GM21390 (cell line): ENCODE measurements at regions not wholly inside any gene's neighbourhood (a gene's known extent, or its start where the extent isn't known, plus 50 kb on each side); places are given as distances from the start of the nearest gene placed in this dataset.

Experiments
- ATAC-seq: cut with Tn5 transposase; IDR thresholded peaks from one replicate; pipeline ENCODE4 v1.9.1; 2021; ENCODE audit not compliant: unreplicated experiment

DNA sequence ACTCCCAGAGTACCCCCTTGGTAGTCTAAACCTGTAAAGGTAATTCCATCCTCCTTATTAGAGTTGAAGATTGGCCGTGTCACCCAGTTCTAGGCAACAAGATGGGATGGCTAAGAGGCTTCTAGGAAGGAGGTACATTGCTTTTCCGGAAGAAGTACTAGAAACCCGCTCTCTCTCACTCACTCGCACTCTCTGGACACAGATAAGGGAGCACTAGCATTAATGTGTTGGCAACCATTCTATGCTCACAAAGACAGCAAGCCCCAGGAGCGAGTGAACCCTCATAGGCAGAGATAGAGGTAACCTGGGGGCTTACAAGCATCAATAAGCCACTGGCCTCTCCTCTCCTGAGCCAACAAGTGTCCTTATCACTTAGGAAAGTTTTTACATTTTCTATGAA is 503.2 kb upstream of the JARID2 start:
- ATAC-seq = no peak

DNA sequence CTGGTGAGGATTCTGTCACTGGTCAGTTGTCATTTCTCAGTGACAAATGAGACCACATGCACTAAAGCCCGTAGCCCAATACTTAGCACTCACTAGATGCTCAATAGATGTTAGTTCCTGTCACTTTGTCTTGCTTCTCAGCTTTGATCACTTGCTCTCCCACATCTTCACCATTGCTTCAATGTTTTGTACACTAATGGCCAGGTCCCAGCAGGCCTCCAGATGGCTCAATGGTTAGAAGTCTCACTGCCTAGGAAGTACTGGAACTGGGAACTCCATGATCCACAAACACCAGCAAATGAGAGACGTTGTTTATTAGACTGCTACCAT is 502.8 kb upstream of the JARID2 start:
- no peak for ATAC-seq

DNA sequence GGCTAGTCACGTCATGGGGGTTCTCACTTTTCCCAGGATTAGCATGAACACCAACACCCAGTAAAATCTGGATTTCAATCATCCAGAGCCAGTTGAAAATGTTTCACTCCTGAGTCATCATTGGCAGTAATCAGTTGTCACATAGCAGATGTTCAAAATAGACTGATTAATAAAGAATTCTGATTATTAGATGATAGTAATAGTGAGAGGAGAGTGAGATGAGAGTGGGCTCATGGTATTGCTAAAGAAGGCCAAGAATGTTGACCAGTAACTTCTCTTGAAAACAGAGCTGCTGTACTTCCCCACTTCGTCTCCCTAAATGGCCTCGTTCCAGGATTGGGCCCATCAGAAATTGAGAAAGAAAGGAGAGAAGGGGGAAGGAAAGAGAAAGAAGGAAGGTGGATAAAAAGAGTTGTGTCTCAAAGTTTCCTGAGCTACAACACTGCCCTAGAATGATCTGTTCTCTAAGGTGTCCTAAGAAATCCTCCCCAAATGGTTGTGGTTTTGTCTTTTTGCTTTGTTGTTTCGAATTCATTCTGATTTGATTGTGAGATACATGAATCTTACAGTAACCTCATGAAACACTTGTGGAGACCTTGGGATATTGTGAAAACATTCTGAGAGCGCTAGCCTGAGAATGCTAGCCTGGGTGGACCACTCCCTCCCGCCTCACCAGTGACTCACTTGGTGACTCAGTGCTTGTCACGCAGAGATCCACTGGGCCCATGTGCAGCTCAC is 502.2 kb upstream of the JARID2 start:
- ATAC-seq = no peak

DNA sequence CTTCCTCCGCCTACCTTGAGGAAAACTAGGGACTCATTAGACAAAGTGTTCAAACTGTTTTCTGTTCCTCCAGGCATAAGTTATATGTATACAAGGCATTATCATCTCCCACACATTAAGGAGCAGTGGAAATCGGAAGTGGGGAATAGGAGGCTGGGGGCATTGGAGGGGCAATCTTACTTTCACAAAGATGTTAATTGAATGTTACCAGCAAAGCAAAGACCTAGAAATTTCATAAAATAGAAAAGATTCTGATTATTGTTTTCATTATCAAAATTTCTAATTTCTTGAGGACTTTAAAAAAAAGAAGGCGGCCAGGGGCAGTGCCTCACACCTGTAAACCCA is 501.7 kb upstream of the JARID2 start:
- no peak for ATAC-seq

DNA sequence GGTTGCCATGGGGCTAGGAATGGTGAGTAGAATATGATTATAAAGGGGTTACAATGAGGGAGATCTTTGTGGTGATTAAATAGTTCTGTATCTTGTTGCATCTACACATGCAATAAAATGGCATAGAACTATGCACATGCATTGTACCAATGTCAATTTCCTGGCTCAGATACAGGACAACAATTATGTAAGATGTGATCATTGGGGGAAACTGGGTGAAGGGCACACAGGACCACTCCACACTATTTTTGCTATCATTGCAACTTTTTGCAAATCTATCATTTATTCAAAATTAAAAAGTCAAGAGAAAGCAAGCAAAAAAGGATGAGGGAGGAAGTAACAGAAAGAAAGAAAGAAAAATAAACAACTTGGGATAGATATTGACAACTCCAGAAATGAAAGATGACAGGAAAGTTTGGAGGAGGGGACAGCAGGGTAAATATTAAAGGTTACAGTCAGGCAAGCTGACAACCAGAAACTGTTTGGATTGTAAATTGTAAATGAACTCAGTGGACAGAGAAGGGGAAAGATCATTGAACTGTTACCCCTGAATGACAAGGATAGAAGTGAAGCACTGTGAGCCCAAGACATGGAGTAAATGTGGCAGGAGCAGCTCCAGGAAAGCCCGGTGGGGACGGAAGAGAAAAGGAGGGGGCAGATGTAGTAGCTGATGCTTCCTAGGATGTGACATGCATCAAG is 499.6 kb upstream of the JARID2 start:
- ATAC-seq = no peak

DNA sequence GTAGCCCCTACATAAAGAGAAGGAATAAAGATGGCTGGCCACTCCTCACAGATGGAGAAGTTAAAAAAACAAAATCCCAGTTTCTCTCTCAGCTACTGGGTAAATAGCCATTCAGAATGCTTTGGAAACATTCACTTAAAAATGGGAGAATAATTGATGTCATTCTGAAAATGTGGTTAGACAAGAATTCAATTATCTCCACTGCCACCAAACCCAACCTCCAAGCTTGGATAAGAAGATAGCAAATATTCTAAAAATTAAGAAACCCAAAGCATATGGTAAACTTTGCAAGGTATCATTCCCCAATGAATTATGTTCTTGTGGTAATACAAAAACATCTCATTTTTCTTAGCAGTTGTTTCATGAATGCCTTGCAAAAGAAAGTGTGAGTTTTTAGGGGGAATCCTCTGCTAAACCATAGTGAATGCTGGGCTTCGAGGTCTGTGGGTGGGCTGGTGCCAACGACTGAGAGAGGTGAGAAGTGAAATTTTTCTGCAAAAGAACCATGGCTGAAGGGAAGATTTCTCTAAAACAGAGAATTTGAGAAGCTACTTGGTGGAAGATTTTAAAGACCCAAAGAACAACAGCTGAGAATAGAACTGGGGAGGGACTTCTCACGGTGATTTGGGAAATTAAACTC is 497.9 kb upstream of the JARID2 start:
- ATAC-seq = no peak

DNA sequence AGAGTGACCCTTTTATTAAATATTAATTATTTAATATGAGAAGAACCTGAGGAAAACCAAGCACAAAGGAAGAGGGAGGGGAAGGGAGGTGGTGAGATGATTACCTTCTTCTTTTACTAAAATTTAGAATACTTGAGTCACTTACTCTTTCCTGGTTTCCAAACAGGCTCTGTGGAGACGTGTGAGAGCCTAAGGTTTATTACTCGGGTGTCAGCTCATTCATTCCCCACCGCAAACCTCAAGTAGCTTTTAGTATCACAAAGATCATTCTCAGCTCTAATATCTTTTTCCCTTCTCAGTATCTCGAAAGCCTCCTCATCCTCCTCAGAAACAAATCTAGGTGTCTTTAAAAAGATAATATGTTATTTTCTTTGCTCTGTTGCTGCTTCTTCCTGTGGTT is 497.2 kb upstream of the JARID2 start:
- ATAC-seq = no peak

DNA sequence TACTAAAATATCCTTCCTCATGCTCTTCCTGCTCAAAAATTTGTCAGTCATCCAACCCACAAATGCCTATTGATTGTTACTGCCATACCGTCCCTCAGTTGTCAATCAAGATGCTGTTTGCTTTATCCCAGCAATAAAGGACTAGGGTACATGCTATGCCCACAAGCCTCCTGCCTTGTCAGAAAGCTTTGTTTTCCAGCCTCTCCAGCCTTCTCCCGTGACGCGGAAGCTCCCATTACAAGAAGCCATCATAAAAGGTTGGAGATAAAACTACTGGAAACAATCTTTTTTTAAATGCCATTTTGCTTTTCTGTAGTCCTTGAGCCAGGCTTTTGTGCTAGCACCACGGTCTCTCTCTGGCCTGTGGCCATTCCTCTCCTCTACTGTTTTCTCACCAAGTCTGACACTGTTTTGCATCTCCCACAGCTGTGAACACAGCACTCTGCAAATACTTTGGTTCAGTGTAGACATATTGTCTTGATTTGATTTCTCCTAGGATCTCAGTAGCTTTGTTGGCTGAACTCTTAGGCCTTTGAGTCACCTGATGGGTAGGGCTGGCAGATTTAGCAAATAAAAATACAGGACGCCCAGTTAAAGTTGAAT is 495.7 kb upstream of the JARID2 start:
- ATAC-seq = no peak

DNA sequence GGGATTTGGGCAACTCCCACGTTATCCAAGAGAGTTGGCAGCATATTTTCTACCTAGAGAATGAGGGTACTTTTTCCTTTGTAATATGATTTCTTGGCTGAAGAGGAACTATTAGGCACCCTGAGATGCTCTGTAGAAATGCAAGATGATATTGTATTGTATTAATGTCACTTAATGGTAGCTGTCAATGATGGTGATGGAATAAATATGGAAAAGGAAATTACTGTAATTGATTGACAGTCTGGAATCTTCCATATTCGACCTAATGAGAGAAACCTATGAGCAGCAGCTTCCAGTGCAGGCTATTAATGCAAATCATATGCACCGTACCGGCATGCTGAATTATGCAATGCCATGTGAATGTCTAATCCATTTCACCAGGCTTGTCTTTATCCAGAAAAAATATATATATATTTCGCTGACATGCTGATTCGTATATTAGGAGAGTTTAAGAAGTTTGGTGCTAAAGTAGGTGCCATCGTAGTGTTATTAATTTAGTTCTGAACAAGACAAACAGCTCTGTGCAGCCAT is 494.2 kb upstream of the JARID2 start:
- no peak for ATAC-seq

DNA sequence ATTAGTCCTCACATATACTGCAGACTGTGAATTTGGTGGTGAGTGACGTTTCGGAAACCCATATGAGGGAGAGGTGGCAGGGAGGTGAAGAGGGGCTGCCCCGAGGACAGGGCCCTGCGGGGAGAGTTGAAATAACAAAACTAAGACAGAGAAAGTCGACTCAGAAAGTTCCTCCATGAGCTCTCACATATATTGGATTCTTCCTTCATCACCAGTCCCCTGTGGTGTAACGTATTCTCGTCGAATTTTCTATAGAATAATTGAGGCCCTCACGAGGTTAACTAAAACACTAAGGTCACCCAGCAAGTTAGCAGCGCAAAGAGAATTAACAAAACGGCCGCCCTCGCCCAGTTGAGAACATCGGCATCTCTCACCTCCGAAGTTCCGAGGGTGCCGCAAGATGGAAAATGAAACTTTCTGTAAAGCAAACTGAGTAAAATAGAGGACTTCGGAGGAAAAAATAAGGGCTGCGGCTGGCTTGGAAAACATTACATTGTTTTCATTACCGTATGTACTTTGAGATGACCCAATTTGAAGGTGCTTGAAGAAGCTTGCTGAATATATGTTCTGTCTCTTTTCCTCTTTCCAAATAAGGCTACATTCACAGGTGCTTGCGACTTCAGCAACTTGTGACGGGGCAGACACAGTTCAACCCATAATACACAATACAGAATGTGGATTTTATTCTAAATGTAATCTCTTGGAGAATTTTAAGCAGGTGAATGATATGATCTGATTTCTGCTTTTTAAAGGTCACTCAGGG is 490.9 kb upstream of the JARID2 start:
- no peak for ATAC-seq

DNA sequence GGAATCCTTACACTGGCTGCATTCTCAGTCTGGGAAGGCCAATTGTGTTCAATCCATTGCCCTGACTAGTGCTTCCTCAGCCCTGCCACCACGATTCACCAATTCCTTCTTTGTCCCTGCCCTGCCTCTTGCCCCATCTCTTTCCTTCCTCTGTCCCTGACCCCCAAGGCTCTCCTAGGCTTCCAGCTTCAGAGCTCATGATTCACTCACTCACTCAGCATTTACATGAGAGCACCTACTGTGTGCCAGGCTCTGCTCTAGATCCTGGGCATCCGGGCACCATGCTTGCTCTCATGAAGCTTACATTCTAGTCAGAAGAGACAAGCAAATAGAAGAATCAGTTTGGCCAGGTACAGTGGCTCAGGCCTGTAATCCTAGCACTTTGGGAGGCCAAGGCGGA is 489.5 kb upstream of the JARID2 start:
- ATAC-seq = no peak

DNA sequence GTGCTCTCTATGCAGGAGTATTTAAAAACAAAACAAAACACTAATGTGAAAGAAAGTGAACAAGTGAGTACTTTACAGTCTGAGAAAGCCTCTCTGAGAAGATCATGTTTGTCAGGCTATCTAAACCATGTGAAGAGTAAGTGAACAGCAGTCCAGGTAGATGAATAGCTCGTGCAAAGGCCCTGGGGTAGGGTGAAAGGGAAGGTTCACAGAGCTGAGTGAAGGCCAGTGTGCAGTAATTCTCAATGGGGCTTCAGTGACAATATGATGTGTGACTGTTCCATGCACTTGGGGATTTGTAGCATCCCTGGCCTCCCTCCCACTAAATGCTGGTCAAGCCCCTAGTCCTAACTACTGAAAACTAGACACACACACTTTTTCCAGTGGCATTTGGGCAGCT is 488.9 kb upstream of the JARID2 start:
- ATAC-seq = no peak

DNA sequence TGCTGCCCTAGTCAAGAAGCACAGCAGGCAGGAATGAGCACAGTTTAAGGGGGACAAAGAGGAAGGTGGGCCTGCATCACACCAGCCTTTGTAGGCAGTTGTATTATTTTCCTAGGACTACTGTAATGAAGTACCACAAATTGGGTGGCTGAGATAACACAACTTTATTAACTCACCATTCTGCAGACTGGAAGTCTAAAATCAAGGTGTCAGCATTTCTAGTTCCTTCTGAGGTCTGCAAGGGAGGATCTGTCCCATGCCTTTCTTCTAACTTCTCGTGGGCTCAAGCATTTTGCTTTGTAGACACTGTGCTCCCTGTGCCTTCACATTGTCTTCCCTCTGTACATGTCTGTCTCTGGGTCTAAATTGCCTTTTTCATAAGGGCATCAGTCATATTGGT is 488.5 kb upstream of the JARID2 start:
- no peak for ATAC-seq

DNA sequence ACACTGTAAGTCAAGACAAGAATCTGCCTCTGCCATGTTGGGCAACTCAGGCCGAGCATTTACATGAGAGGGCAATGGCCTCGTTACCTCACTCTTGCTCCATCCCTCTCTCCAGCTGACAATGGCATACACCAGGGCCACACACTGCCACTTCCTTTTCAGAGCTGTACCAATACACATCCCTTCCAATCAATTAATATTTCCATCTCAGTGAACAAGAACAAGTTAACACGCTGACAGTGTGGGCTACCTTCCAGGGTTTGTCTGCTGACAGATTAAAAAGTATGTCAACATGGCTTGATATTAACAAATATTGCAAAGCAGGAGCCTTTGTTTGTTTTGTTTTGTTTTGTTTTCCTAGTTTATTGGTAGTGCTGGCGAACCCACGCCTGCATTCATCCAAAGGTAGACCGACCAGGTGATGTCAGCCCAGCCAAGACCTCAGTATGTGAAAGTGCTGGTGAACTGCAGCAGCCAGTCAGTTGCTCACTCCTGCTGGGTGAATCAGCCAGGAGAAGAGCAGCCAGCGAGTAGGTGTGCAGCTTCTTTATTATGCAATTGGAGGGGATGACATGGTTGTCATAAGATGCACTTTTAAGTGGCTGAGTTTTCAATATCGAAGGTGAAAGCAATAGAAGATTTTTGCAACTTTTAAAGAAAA is 487.3 kb upstream of the JARID2 start:
- no peak for ATAC-seq

DNA sequence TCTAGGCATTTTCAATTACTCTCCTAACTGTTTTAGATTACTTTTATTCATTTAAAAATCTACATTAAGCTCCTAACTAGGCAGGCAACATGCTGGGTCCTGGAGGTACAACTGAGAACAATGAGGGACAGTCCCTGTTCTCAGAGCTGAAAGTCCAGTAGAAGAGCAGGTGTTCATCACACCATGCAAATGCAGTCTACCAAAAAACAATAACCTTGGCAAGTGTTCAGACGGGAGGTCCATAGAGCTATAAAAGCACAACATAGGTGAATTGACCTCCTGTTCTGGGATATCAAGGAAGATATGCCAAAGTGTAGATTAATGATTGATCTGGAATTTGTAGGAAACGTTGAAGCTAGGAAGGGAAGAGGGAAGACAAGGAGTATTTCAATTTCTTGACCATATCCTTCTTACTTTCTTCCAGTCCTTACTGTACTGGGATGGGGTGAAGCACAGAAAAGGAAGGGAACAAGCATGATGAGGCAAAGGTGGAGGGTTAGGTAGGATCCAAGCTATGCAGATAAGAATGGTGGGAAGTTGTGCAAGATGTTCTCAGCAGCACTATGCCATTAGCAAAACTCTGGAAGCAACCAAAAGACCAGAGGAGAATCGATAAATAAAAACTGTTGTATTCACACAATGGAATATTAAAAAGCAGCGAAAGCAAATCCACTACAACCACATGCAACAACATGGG is 485.7 kb upstream of the JARID2 start:
- no peak for ATAC-seq

DNA sequence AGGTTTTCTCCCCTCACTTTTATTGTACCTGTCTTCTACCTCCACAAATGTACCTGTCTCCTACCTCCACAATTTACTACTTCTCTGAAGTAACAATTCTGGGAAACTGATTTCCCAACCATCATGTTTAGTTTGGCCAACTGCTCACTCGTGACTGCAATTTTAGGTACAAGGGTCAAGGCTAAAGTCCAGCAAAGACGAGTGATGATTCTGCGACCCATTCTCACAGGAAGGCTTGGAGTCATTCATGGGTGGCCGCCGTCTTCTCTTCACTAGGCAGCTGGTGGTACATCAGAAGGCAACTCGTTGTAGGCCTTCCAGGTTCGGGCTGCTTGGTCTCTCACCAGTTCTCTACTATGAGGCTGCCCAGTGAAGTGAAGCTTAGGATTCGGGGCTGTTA is 483.8 kb upstream of the JARID2 start:
- ATAC-seq = no peak

DNA sequence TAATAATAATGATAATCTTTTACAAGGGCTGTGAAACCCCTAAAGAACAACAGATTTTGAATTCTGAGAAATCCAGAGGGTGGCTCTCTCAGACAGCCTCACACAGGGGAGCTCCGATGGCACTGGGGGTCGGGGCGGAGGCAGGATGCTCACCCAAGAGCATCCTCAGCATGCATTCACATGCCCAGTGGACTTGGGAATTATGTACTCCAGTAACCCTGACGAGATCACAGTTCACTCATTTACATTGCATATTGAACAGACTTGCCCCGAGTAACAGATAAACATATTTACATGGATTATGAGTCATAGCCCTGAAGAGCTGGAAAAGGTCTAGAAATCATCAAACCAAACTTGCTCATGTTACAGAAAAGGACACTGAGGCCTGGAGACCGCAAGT is 482.7 kb upstream of the JARID2 start:
- no peak for ATAC-seq

DNA sequence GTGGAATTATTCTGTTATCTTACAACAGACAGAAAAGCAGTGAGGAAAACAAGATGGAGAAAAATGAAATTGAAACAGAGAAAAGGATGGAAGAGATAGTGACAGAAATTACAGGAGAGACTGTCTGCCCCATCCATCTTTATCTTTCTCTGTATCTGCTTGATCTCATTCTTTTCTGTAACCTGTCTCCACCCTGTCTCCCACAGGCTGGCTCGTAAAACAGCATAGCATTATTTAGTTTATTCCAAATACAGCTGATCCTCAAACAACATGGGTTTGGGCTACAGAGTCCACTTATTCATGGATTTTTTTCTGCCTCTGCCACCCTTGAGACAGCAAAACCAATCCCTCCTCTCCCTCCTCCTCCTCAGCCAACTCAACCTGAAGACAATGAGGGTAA is 482.3 kb upstream of the JARID2 start:
- no peak for ATAC-seq

DNA sequence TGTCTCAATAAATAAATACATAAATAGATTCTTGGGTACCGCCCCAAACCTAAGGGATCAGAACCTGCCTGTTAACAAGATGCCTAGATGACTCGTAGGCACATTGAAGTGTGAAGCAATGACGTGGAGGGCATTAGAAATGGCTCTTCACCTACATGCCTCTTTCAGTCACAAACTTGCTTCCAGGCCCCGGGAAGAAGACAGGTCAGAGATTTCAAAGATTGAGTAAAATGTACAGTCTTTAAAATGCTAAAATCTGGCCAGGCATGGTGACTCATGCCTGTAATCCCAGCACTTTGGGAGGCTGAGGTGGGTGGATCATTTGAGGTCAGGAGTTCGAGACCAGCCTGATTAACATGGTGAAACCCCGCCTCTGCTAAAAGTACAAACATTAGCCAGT is 480.8 kb upstream of the JARID2 start:
- no peak for ATAC-seq

DNA sequence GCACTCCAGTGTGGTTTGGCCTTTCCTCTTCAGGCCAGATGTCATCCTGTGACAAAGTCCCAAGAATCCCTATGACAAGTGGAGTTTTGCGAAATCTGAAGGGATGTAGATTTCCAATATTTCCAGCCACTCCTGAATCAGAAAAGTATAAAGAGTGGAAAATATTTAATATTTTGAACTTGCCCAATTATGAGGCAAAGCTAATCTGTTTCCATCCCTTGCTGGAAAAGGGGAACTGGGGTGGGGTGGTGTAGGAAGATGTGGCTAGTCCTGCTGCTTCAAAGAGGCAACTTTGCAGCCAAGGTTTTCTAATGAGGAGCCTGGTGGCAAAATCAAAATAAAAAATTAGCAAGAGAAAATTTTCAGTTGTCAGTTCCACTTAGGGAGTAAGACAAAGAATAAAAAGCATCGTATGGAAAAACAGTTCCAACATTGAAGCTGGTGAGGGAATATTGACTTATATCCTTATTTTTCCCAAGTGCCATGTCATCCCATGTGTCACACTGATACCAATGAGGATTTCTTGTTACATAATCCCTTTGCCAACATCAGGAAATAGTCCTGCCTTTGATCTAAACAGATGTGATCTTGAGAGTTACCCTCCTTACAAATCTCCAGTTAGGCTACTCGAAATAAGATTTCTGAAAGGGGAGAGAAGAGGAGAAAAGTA is 480.0 kb upstream of the JARID2 start:
- ATAC-seq = no peak
